Activated T-cell treated with anti-CD3 and anti-CD28 coated beads, Interleukin-2, amount 50 U/mL, for 48 hours (primary cell): ENCODE measurements at regions not wholly inside any gene's neighbourhood (a gene's known extent, or its start where the extent isn't known, plus 50 kb on each side); places are given as distances from the start of the nearest gene placed in this dataset.
"Not testable (repeated sequence)": the region's sequence is repeated elsewhere in the genome, so short reads cannot be mapped to it uniquely, and the experiment has no call there.

Experiments
- DNase-seq, 2 experiments: peaks; one replicate each; pipeline ENCODE4 v3.0.0-alpha.2; 2020

GRCh38 chr18:22570492-22570891 lies 152.8 kb upstream of the CTAGE1 start:
- no peak for DNase-seq

DNA sequence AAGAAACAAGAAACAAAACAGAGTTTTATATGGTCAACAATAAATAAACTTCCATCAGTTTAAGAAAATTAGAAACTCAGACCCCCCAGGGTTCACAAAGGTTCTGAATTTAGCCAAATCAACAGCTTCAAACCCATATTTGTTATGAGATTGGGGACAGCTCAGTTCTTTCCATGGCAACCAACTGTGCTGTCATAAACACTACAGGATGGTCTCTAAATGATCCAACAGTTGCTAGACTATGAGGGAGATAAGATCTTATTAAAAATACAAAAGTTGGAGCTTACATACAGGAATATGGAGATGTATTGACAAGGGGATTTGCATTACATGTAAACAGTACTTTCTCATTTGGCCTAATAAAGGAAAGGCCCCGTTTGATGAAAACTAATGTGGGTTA lies 154.6 kb upstream of the CTAGE1 start:
- DNase-seq: no peak

- DNase-seq: no peak
These were observed 161.6 kb upstream of the CTAGE1 start for GRCh38 chr18:22579271-22579670.

DNA sequence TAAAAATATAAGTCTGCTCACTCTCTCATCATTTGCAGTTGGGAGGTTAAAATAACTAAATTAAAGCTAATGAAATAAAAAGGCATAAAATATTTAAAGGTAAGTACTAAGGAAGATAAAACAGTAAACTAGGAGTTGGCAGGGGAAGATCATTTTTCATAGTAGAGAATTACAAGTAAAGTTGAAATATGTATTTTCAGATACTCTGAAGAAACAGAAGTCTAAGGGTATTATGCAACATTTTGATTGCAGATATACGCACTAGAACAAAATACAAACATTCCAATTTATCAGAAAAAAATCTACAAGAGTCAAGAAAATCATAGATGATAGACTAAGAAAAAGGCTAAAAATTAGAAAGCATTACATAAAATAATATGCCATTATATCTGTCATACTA lies 167.6 kb upstream of the CTAGE1 start:
- DNase-seq: no peak

GRCh38 chr18:22585821-22586220 lies 168.1 kb upstream of the CTAGE1 start:
- DNase-seq: no peak

DNA sequence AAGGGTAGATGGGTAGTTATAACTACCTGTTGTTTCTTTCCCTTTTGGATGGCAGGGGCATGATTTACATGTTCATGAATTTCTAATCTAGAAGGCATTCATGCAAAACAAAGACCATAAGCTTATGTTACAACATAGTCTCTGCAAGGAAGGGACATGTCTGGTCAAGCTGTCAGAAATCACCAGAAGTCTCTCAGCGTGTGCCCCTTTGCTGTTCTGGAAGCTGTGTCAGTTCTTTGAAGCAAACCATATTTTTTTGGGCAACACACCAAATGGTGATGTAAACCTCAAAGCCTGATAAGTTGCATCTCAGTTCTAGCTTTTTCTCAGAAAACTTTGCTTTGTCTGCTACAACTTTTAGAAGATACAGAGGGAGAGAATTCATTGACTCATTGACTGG lies 173.5 kb upstream of the CTAGE1 start:
- no peak for DNase-seq

DNA sequence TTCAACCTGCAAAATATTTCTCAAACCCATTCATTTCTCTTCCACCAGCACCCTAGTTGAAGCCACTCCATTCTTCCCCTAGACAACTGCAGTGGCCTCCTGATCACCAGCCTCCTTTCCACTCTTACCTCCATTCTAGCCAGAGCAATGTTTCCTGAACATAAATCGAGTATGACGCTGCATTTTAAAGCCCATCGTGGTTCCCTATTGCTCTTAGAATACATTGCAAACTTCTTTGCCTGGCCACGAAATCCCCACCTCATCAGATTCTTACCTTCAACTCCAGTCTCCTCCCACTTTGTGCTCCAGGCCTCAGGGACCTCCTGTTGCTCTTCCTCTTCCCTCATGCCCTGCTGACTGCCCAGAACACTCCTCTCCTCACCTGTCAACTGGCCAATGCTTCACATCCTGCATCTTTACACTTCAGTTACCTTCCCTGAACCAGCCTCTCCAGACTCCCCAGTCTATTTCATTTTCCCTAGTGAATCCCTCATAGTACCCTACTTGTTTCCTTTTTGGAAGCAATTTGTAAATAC lies 176.5 kb upstream of the CTAGE1 start:
- no peak for DNase-seq

DNA sequence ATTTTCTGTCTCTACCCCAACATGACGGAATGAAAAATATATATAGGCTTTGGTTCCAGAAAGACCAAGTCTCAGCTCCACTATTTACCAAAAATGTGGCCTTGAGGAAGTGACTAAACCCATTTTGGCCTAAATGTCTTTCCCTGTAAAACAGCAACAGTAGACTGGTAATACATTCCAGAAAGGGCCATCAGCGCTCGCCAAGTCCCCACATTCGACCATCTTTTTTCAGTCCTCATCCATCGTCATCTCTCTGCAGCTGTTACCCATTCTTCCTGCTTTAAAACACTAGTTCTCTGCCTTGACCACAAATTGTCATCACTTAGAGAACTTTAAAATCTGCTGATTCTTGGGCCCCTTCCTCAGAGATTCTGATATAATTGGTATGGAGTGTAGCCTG lies 183.8 kb upstream of the CTAGE1 start:
- DNase-seq: no peak

GRCh38 chr18:22602456-22602855 lies 184.7 kb upstream of the CTAGE1 start:
- not testable (repeated sequence) for DNase-seq

DNA sequence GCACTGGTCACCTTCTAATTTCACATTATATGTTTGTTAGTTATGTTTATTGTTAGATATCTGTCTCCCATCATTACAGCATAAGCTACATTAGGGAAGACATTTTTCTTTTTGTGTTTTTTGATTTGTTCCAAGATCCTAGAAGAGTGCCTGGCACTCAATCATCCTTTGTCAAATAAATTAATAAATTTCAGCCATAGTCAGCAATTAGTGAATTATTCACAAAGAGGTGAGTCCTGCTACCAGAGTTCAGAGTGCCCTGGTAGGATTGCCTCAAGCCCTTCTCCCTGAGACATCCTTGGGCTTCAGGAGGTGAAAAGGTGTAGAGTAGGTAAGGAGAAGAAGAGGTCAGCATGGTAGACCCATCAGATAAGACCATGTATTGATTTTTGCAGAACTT lies 186.2 kb upstream of the CTAGE1 start:
- DNase-seq: no peak

GRCh38 chr18:22604390-22604985 lies 186.8 kb upstream of the CTAGE1 start:
- DNase-seq: no peak

DNA sequence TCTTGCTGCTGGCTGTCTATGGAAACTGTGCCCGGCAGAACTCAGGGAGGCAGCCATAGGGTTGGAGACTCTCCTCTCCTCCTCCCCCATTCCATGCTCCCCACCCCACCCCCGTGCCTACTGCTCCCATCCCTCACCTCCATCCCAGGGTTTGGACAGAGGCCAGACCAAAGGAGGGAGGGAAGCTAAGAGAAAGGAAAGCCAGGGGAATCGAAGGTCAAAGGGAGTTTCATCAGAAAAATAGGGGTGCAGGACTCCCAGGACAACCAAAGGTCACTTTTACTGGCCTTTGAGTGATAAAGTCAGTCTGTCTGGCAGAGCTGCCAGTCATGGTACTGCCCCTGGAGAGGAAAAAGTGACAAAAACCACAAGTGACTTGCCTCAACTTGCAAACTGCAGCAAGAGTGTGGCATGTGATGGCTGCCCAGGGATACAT lies 187.3 kb upstream of the CTAGE1 start:
- DNase-seq: no peak

- no peak for DNase-seq
These were observed 188.0 kb upstream of the CTAGE1 start for GRCh38 chr18:22605736-22606135.

DNA sequence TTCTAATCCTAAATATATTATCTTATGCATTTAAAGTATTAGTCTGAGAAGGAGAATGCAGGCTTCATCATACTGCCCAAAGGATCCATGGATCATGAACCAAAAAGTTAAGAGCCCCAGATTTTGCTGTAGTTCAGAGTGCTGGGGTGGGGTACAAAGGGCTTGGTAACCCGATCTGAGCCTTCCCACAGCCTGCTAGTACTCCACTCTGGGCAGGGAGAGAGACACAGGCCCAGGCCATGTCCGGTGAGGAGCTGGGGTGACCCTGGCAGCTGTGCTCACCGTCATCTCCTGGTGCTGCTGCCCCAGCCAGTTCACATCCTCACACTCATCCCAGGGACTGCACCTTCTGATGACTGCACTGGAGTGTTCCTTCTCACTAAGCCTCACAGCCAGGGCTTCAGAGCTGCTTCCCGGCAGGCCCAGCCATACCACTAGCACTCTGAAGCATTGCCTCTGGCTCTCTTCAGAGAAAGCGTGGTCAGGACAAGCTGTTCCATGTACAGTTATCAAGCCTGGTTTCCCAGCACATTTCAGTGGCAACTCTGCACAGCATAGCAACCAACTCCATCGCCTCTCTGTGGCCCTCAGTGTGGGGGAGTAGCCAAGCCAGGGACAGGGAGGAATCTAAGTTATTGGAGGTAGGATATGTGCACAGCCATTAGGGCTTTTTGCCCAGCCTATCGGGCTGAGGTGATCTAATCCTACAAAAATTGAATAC lies 189.0 kb upstream of the CTAGE1 start:
- DNase-seq: no peak

GRCh38 chr18:22607284-22607635 lies 189.5 kb upstream of the CTAGE1 start:
- DNase-seq: no peak

DNA sequence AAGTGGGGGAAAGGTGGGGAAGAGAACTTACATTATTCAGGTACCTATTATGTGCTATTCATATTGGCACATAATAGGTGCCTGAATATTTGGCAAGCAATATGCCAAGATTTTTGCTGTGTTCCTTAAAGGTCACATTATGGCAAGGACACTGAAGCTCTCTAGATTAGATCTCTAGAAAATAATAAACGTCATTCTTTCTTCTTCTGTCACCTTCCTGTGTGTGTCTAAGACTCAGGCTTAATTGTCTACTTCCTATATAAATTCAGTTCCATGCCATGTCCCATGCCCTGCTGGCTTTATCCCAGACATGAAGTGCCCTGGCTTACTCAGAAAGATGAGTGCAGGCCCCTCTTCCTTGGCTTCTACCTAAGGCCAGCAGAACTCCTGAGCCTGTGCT lies 191.1 kb upstream of the CTAGE1 start:
- no peak for DNase-seq

GRCh38 chr18:22609642-22610041 lies 191.9 kb upstream of the CTAGE1 start:
- no peak for DNase-seq

- DNase-seq: no peak
These were observed 195.5 kb upstream of the CTAGE1 start for GRCh38 chr18:22613058-22613690.

GRCh38 chr18:22613788-22614187 lies 196.1 kb upstream of the CTAGE1 start:
- DNase-seq: no peak

DNA sequence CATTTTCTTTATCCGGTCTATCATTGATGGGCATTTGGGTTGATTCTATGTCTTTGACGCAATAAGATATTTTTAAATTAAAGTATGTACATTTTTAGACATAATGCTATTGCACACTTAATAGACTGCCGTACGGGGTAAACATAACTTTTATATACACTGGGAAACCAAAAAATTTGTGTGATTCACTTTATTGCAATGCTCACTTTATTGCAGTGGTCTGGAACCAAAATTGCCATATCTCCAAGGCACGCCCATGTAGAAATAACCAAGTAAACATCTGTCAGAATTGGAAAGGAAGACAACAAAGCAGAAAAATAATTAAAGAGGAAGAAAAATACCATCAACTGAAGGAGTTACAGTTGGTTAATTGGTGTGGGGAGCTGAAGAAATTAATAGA lies 205.8 kb upstream of the CTAGE1 start:
- no peak for DNase-seq

DNA sequence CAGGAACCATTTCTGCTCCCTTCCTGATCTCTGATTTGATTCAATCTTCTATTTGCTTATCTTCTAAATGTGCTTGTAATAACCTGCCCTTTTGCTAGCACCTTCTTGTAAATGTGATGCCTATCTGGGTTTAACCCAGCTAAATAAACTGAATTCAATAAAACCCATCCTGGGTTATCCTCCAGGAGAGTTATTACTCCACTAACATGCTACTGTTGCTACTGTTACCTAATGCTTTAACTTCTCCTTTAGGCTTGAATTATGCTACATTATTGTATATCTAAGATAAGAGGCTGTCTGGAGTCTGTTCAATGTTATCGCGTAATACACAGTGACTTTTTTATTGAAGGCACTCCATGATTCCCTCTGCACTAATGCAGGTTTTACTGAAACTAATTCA lies 206.5 kb upstream of the CTAGE1 start:
- no peak for DNase-seq

- DNase-seq: no peak
These were observed 207.7 kb upstream of the CTAGE1 start for GRCh38 chr18:22625406-22625805.

GRCh38 chr18:22626771-22627170 lies 209.1 kb upstream of the CTAGE1 start:
- DNase-seq: no peak

DNA sequence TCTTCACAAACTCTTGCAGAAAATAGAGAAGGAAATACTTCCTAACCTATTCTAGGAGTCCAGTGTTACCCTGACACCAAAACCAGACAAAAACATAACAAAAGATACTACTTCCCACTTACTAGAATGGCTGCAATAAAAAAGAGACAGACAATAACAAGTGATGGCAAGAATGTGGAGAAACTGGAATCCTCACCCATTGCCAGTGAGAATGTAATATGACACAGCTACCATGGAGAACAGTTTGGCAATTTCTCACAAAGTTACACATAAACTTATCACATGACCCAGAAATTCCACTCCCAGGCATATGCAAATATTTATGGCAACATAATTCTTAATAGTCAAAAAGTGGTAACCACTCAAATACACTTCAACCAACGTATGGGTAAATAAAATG lies 209.8 kb upstream of the CTAGE1 start:
- no peak for DNase-seq
